Fibroblast of lung (primary cell): ENCODE measurements at regions not wholly inside any gene's neighbourhood (a gene's known extent, or its start where the extent isn't known, plus 50 kb on each side); places are given as distances from the start of the nearest gene placed in this dataset.

Source experiments
- CTCF ChIP-seq, 2 donors: IDR thresholded peaks in 1 of 2; conservative IDR thresholded peaks in 1 of 2; 1 replicate in 1 of 2; 2 replicates in 1 of 2; pipeline ENCODE4 v1.5.1; 2011 to 2012; ENCODE audit warnings: low read length in 2 of 2, control low read depth in 1 of 2, inconsistent platforms in 1 of 2, low read depth in 1 of 2, mild to moderate bottlenecking in 1 of 2
- EZH2 ChIP-seq: IDR thresholded peaks from 2 replicates; pipeline ENCODE4 v1.5.1; 2012; ENCODE audit warnings: low read length, control low read depth, mild to moderate bottlenecking; ENCODE audit errors: missing control alignments

DNA sequence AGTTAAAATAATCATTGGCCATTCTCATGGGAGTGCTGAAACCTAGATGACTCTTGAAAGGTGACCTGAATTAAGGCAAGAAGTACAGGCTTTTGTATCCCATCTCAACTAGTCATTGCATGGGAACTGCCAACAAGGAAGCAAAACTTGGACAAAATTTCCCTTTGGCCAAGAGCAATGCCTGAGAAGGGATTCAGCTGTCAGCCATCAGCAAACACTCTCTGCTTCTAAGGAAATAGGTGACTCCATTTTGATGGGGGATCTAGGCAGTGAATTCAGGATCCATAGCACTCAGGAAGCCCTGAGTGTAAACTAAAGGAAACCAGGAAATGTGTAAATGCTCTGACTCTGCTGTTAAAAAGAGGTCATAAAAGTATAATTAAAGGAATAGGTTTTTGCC, 221.5 kb upstream of the TMEM229A start:
- TF ChIP-seq CTCF (conservative IDR thresholded peaks at IDR 0.05 in 1 of 2, IDR thresholded peaks at IDR 0.05 in 1 of 2; ENCODE audit: low read depth in 1 of 2, low read length in 2 of 2) (no peak), EZH2 (no peak)
